ENCODE measurements at regions not wholly inside any gene's neighbourhood (a gene's known extent, or its start where the extent isn't known, plus 50 kb on each side); places are given as distances from the start of the nearest gene placed in this dataset.

DNA sequence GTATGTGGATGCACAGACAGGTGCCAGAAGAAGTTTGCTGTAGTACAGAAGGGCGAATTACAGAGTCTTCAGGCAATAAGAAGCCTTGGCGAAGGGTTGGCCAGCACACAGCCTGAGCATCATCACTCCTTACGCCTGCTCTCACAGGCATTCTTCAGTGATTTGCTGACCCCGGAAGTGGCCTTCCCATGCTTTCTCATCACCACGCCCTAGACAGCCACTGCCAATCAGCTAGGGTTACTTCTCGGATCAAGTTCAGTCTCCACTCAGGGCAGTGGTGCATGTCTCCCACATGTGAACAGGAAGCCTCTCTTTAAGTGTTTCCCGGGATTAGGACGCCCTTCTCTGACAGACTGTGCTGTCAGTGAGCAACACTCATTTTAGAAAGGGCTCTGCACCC lies 81.8 kb downstream of the C1QL2 start (continued):
- TF ChIP-seq ZNF416 (CRISPR knock-in tag; IDR thresholded peaks at IDR 0.05) (no peak), SP1 (CRISPR knock-in tag; conservative IDR thresholded peaks at IDR 0.05) (no peak), SMAD4 (CRISPR knock-in tag; IDR thresholded peaks at IDR 0.05) (no peak), ZNF138 (CRISPR knock-in tag; conservative IDR thresholded peaks at IDR 0.05) (no peak), ZNF121 (CRISPR knock-in tag; IDR thresholded peaks at IDR 0.05) (no peak), MXD4 (CRISPR knock-in tag; IDR thresholded peaks at IDR 0.05; ENCODE audit: borderline replicate concordance) (no peak)
- TF ChIP-seq, protein P1, sequence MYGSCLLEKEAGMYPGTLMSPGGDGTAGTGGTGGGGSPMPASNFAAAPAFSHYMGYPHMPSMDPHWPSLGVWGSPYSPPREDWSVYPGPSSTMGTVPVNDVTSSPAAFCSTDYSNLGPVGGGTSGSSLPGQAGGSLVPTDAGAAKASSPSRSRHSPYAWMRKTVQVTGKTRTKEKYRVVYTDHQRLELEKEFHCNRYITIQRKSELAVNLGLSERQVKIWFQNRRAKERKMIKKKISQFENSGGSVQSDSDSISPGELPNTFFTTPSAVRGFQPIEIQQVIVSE (CRISPR knock-in tag; IDR thresholded peaks at IDR 0.05; ENCODE audit: borderline replicate concordance) = no peak
- TF ChIP-seq, protein P2, sequence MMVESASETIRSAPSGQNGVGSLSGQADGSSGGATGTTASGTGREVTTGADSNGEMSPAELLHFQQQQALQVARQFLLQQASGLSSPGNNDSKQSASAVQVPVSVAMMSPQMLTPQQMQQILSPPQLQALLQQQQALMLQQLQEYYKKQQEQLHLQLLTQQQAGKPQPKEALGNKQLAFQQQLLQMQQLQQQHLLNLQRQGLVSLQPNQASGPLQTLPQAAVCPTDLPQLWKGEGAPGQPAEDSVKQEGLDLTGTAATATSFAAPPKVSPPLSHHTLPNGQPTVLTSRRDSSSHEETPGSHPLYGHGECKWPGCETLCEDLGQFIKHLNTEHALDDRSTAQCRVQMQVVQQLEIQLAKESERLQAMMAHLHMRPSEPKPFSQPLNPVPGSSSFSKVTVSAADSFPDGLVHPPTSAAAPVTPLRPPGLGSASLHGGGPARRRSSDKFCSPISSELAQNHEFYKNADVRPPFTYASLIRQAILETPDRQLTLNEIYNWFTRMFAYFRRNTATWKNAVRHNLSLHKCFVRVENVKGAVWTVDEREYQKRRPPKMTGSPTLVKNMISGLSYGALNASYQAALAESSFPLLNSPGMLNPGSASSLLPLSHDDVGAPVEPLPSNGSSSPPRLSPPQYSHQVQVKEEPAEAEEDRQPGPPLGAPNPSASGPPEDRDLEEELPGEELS (CRISPR knock-in tag; IDR thresholded peaks at IDR 0.05) = no peak

DNA sequence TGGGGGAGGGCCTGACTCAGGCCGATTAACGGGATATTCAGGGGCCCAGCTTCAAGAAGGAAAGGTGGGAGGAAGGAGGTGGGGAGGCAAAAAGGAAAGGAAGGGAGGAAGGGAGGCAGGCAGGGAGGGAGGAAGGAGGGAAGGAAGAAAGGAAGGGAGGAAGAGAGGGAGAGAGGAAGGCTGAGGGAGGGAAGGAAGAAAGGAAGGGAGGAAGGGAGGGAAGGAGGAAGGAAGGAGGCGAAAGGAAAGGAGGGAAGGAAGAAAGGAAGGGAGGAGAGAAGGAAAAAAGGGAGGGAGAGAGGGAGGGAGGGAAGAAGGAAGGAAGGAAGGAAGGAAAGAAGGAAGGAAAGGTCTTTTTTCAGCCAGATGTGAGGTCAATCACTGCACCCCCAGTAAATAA lies 85.3 kb downstream of the C1QL2 start:
- Mint-ChIP-seq H3K27ac (no peak overlapping the region), H3K4me3 (no peak overlapping the region), H3K4me1 (no peaks in the 10 kb centered on the region; the same call in 1 of the 2 replicates), H3K9me3 (no peaks in the 10 kb centered on the region), H3K36me3 (no peaks in the 10 kb centered on the region), H3K27me3 (ENCODE audit: low read depth) (peaks cover 3% of the 10 kb centered on the region; the same call in 1 of the 2 replicates)
- TF ChIP-seq MXD4 (CRISPR knock-in tag; IDR thresholded peaks at IDR 0.05; ENCODE audit: borderline replicate concordance) (no peak), NR1H2 (CRISPR knock-in tag; IDR thresholded peaks at IDR 0.05) (no peak), ZNF317 (CRISPR knock-in tag; IDR thresholded peaks at IDR 0.05; ENCODE audit: borderline replicate concordance, low read depth) (no peak), FOXP1 (CRISPR knock-in tag; IDR thresholded peaks at IDR 0.05; ENCODE audit: borderline replicate concordance) (no peak), CREM (CRISPR knock-in tag; IDR thresholded peaks at IDR 0.05) (no peak)
- TF ChIP-seq, protein P3, sequence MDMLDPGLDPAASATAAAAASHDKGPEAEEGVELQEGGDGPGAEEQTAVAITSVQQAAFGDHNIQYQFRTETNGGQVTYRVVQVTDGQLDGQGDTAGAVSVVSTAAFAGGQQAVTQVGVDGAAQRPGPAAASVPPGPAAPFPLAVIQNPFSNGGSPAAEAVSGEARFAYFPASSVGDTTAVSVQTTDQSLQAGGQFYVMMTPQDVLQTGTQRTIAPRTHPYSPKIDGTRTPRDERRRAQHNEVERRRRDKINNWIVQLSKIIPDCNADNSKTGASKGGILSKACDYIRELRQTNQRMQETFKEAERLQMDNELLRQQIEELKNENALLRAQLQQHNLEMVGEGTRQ (CRISPR knock-in tag; IDR thresholded peaks at IDR 0.05) = no peak
- TF ChIP-seq, protein P4, sequence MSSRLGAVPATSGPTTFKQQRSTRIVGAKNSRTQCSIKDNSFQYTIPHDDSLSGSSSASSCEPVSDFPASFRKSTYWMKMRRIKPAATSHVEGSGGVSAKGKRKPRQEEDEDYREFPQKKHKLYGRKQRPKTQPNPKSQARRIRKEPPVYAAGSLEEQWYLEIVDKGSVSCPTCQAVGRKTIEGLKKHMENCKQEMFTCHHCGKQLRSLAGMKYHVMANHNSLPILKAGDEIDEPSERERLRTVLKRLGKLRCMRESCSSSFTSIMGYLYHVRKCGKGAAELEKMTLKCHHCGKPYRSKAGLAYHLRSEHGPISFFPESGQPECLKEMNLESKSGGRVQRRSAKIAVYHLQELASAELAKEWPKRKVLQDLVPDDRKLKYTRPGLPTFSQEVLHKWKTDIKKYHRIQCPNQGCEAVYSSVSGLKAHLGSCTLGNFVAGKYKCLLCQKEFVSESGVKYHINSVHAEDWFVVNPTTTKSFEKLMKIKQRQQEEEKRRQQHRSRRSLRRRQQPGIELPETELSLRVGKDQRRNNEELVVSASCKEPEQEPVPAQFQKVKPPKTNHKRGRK (CRISPR knock-in tag; IDR thresholded peaks at IDR 0.05; ENCODE audit: borderline replicate concordance) = no peak
- no peak for ATAC-seq
- ChIA-PET POLR2A (interaction anchor here (0.7 kb wide), 1 partner anchor 65 kb away, joined by 5 read pairs; no protein-coding TSS in a partner anchor), CTCF (interaction anchor here (1.6 kb wide), 1 partner anchor 31 kb away, joined by 3 read pairs; no protein-coding TSS in a partner anchor)
- DNase-seq (ENCODE audit: low spot score) = no peak

DNA sequence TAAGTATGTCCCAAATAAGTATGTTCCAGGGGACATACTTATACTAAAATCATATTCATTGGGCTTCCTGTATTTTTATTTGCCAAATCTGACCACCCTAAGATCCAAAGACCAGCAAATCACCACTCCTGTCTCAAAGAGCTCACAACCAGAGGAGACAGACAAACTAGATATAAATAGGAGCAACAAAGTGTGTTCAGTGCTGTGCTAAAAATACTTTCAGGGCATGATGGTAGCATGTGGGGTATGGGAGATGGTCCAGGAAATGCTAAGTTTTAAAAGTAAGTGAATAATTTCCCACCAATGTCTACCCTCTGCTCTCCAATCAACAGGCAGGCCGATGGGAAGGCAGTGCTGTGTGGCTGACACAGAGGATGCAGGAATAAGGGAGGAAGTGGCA lies 87.1 kb downstream of the C1QL2 start:
- Mint-ChIP-seq H3K27me3 (ENCODE audit: low read depth) (no peaks in the 10 kb centered on the region), H3K4me3 (no peak overlapping the region), H3K36me3 (no peaks in the 10 kb centered on the region), H3K9me3 (no peaks in the 10 kb centered on the region), H3K27ac (no peak overlapping the region), H3K4me1 (no peaks in the 10 kb centered on the region; the same call in 1 of the 2 replicates)
- ChIA-PET CTCF (interaction anchor here (1.3 kb wide), 1 partner anchor 55 kb away, joined by 3 read pairs; no protein-coding TSS in a partner anchor), POLR2A (no interaction called here)
- DNase-seq (ENCODE audit: low spot score) = no peak
- no peak for ATAC-seq
- TF ChIP-seq ZNF219 (CRISPR knock-in tag; IDR thresholded peaks at IDR 0.05; ENCODE audit: borderline replicate concordance) (no peak), FOXJ3 (CRISPR knock-in tag; IDR thresholded peaks at IDR 0.05; ENCODE audit: borderline replicate concordance) (no peak), IRF2 (CRISPR knock-in tag; IDR thresholded peaks at IDR 0.05; ENCODE audit: borderline replicate concordance, low read depth) (no peak), RELA (CRISPR knock-in tag; IDR thresholded peaks at IDR 0.05; ENCODE audit: borderline replicate concordance) (no peak), NR2C2 (CRISPR knock-in tag; IDR thresholded peaks at IDR 0.05) (no peak), ZNF138 (CRISPR knock-in tag; conservative IDR thresholded peaks at IDR 0.05) (no peak), RORB (CRISPR knock-in tag; IDR thresholded peaks at IDR 0.05) (no peak), ZNF263 (CRISPR knock-in tag; IDR thresholded peaks at IDR 0.05; ENCODE audit: low read depth) (no peak), SMAD4 (CRISPR knock-in tag; IDR thresholded peaks at IDR 0.05) (no peak)
- TF ChIP-seq, protein P5, sequence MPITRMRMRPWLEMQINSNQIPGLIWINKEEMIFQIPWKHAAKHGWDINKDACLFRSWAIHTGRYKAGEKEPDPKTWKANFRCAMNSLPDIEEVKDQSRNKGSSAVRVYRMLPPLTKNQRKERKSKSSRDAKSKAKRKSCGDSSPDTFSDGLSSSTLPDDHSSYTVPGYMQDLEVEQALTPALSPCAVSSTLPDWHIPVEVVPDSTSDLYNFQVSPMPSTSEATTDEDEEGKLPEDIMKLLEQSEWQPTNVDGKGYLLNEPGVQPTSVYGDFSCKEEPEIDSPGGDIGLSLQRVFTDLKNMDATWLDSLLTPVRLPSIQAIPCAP (CRISPR knock-in tag; IDR thresholded peaks at IDR 0.05) = no peak
- TF ChIP-seq, protein P6, sequence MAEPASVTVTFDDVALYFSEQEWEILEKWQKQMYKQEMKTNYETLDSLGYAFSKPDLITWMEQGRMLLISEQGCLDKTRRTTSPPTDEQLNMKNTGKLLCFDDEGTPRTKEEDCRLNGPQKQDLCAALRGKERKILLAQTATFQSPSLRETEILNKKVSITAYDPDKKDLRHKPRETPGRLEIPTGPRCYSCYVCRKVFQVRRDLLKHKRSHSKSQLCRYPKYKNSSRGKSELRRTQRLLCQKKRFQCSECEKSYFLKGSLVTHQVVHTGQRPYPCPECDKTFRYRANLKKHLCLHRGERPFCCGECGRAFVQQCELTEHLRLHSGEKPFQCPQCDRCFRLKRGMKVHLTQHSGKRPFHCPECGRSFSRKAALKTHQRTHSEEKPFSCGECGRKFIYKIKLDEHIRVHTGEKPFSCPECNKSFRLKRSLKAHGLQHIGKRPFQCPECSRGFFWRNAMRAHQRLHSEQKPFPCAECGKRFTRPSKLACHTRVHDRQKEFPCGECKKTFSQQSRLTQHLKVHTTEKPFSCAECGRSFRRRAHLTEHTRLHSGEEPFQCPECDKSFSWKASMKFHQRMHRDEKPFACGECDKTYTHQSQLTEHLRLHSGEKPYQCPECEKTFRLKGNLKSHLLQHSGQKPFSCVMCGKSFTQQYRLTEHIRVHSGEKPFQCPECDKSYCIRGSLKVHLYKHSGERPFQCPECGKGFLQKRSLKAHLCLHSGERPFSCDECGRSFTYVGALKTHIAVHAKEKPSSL (CRISPR knock-in tag; conservative IDR thresholded peaks at IDR 0.05) = no peak
- TF ChIP-seq, protein P7, sequence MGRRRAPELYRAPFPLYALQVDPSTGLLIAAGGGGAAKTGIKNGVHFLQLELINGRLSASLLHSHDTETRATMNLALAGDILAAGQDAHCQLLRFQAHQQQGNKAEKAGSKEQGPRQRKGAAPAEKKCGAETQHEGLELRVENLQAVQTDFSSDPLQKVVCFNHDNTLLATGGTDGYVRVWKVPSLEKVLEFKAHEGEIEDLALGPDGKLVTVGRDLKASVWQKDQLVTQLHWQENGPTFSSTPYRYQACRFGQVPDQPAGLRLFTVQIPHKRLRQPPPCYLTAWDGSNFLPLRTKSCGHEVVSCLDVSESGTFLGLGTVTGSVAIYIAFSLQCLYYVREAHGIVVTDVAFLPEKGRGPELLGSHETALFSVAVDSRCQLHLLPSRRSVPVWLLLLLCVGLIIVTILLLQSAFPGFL (CRISPR knock-in tag; IDR thresholded peaks at IDR 0.05; ENCODE audit: borderline replicate concordance) = no peak
